Activated CD8-positive, alpha-beta memory T cell treated with anti-CD3 and anti-CD28 coated beads, Interleukin-2, amount 10 ng/mL, durations not matched to agents 7 days and 5 days (primary cell): ENCODE measurements at regions not wholly inside any gene's neighbourhood (a gene's known extent, or its start where the extent isn't known, plus 50 kb on each side); places are given as distances from the start of the nearest gene placed in this dataset.

Experiments used
- ATAC-seq: fragments of 150-1000 bp; cut with Tn5 transposase; one replicate; pipeline ENCODE4 v1.10.0; 2021; ENCODE audit warnings: moderate library complexity
- CTCF ChIA-PET: fragments of 350-600 bp; sonication (Branson Sonifier 250); formaldehyde crosslinking; loops from one replicate; lab custom pipeline; 2021; ENCODE audit warnings: antibody characterized with exemption; lab: Charles Lee
- DNase-seq: peaks from one replicate; pipeline ENCODE4 v3.0.0-alpha.2; 2020
- H3K27ac Mint-ChIP-seq: one replicate; pipeline ENCODE4 v1.8.0; 2021; ENCODE audit warnings: mild to moderate bottlenecking, mixed read lengths
- H3K27me3 Mint-ChIP-seq: one replicate; pipeline ENCODE4 v1.8.0; 2021; ENCODE audit warnings: mixed read lengths
- H3K36me3 Mint-ChIP-seq: one replicate; pipeline ENCODE4 v1.8.0; 2021; ENCODE audit warnings: mild to moderate bottlenecking, mixed read lengths
- H3K4me1 Mint-ChIP-seq: one replicate; pipeline ENCODE4 v1.8.0; 2021; ENCODE audit warnings: mixed read lengths
- H3K4me3 Mint-ChIP-seq: one replicate; pipeline ENCODE4 v1.8.0; 2021; ENCODE audit warnings: mild to moderate bottlenecking, moderate library complexity, mixed read lengths
- H3K9me3 Mint-ChIP-seq: one replicate; pipeline ENCODE4 v1.8.0; 2022; ENCODE audit warnings: low read depth, mixed read lengths

GRCh38 chr9:91127653-91128052 lies 234.1 kb downstream of the AUH start:
- Mint-ChIP-seq H3K4me1 (peaks cover 48% of the 10 kb centered on the region), H3K27ac (no peak overlapping the region), H3K9me3 (peaks cover 15% of the 10 kb centered on the region), H3K27me3 (no peaks in the 10 kb centered on the region), H3K36me3 (peaks cover 75% of the 10 kb centered on the region), H3K4me3 (no peak overlapping the region)
- DNase-seq (no peak), ATAC-seq (no peak)
- CTCF ChIA-PET, result interaction anchor here (0.9 to 2.3 kb wide), 3 partner anchors 26 to 50 kb away, joined by 3 to 7 read pairs (median 5); no protein-coding TSS in a partner anchor

GRCh38 chr9:91130796-91131318 lies 230.9 kb downstream of the AUH start:
- peaks cover 6% of the 10 kb centered on the region for H3K9me3 Mint-ChIP-seq
- DNase-seq, result peak; percentile 52
- no peaks in the 10 kb centered on the region for H3K27me3 Mint-ChIP-seq
- H3K4me3 Mint-ChIP-seq, result peak overlapping the region; percentile 30
- peaks cover 56% of the 10 kb centered on the region for H3K4me1 Mint-ChIP-seq
- peak; percentile 24 for ATAC-seq
- CTCF ChIA-PET, result interaction anchor here (1.0 to 2.2 kb wide), 16 partner anchors 11 to 115 kb away, joined by 3 to 17 read pairs (median 4); no protein-coding TSS in a partner anchor
- peak overlapping the region; percentile 94 for H3K27ac Mint-ChIP-seq
- H3K36me3 Mint-ChIP-seq, result peaks cover 71% of the 10 kb centered on the region

- ATAC-seq, result peak; percentile 98
- CTCF ChIA-PET, result interaction anchor here (0.6 to 2.2 kb wide), 15 partner anchors 11 to 114 kb away, joined by 3 to 17 read pairs (median 5); no protein-coding TSS in a partner anchor
These were observed 230.3 kb downstream of the AUH start for GRCh38 chr9:91131433-91131839.

GRCh38 chr9:91132576-91133073 lies 229.1 kb downstream of the AUH start:
- CTCF ChIA-PET, result interaction anchor here (1.0 to 2.2 kb wide), 7 partner anchors 8 to 38 kb away, joined by 3 to 13 read pairs (median 4); no protein-coding TSS in a partner anchor
- Mint-ChIP-seq H3K9me3 (peaks cover 8% of the 10 kb centered on the region), H3K27me3 (no peaks in the 10 kb centered on the region), H3K4me1 (peaks cover 72% of the 10 kb centered on the region), H3K4me3 (no peak overlapping the region), H3K27ac (peak overlapping the region; percentile 94), H3K36me3 (peaks cover 72% of the 10 kb centered on the region)
- ATAC-seq, result no peak
- no peak for DNase-seq

More at GRCh38 chr9:91131433-91131839, 230.3 kb downstream of the AUH start:
- DNase-seq, result peak; percentile 96
- Mint-ChIP-seq H3K9me3 (peaks cover 8% of the 10 kb centered on the region), H3K27me3 (no peaks in the 10 kb centered on the region), H3K27ac (peak overlapping the region; percentile 94), H3K4me3 (peak overlapping the region; percentile 50), H3K36me3 (peaks cover 71% of the 10 kb centered on the region), H3K4me1 (peaks cover 62% of the 10 kb centered on the region)

GRCh38 chr9:91134608-91135007 lies 227.1 kb downstream of the AUH start:
- DNase-seq (no peak), ATAC-seq (no peak)
- peaks cover 75% of the 10 kb centered on the region for H3K4me1 Mint-ChIP-seq
- no peak overlapping the region for H3K4me3 Mint-ChIP-seq
- peaks cover 8% of the 10 kb centered on the region for H3K9me3 Mint-ChIP-seq
- peaks cover 67% of the 10 kb centered on the region for H3K36me3 Mint-ChIP-seq
- no peaks in the 10 kb centered on the region for H3K27me3 Mint-ChIP-seq
- H3K27ac Mint-ChIP-seq, result no peak overlapping the region
- CTCF ChIA-PET, result interaction anchor here (1.0 kb wide), 1 partner anchor 13 kb away, joined by 5 read pairs; no protein-coding TSS in a partner anchor

- ATAC-seq (no peak), DNase-seq (no peak)
- Mint-ChIP-seq H3K4me3 (no peak overlapping the region), H3K27me3 (no peaks in the 10 kb centered on the region), H3K36me3 (peaks cover 68% of the 10 kb centered on the region), H3K4me1 (peaks cover 62% of the 10 kb centered on the region), H3K9me3 (peaks cover 8% of the 10 kb centered on the region), H3K27ac (peak overlapping the region; percentile 16)
- CTCF ChIA-PET, result no interaction called here
These were observed 224.3 kb downstream of the AUH start for GRCh38 chr9:91137391-91137790.

GRCh38 chr9:91138760-91139159 lies 223.0 kb downstream of the AUH start:
- H3K9me3 Mint-ChIP-seq, result peaks cover 5% of the 10 kb centered on the region
- peaks cover 73% of the 10 kb centered on the region for H3K36me3 Mint-ChIP-seq
- ATAC-seq (no peak), DNase-seq (no peak)
- no peak overlapping the region for H3K4me3 Mint-ChIP-seq
- no peaks in the 10 kb centered on the region for H3K27me3 Mint-ChIP-seq
- no peak overlapping the region for H3K27ac Mint-ChIP-seq
- peaks cover 57% of the 10 kb centered on the region for H3K4me1 Mint-ChIP-seq
- CTCF ChIA-PET, result interaction anchor here (0.8 to 2.1 kb wide), 4 partner anchors 9 to 68 kb away, joined by 3 to 7 read pairs (median 4); no protein-coding TSS in a partner anchor

- peaks cover 61% of the 10 kb centered on the region for H3K4me1 Mint-ChIP-seq
- H3K4me3 Mint-ChIP-seq, result no peak overlapping the region
- no peak for DNase-seq
- H3K9me3 Mint-ChIP-seq, result no peaks in the 10 kb centered on the region
- H3K36me3 Mint-ChIP-seq, result peaks cover 69% of the 10 kb centered on the region
- CTCF ChIA-PET, result interaction anchor here (1.0 to 2.2 kb wide), 4 partner anchors 9 to 70 kb away, joined by 3 to 5 read pairs (median 3); no protein-coding TSS in a partner anchor
- H3K27me3 Mint-ChIP-seq, result no peaks in the 10 kb centered on the region
- no peak for ATAC-seq
- H3K27ac Mint-ChIP-seq, result peak overlapping the region; percentile 39
These were observed 220.2 kb downstream of the AUH start for GRCh38 chr9:91141407-91141965.

GRCh38 chr9:91143162-91143561 lies 218.6 kb downstream of the AUH start:
- Mint-ChIP-seq H3K36me3 (peaks cover 73% of the 10 kb centered on the region), H3K4me1 (peaks cover 63% of the 10 kb centered on the region)
- CTCF ChIA-PET, result no interaction called here

GRCh38 chr9:91143642-91144041 lies 218.1 kb downstream of the AUH start:
- H3K4me1 Mint-ChIP-seq, result peaks cover 65% of the 10 kb centered on the region
- no peak overlapping the region for H3K27ac Mint-ChIP-seq
- H3K36me3 Mint-ChIP-seq, result peaks cover 75% of the 10 kb centered on the region
- no peak overlapping the region for H3K4me3 Mint-ChIP-seq
- ATAC-seq (no peak), DNase-seq (no peak)
- CTCF ChIA-PET, result no interaction called here
- no peaks in the 10 kb centered on the region for H3K9me3 Mint-ChIP-seq
- H3K27me3 Mint-ChIP-seq, result no peaks in the 10 kb centered on the region

More at GRCh38 chr9:91143162-91143561, 218.6 kb downstream of the AUH start:
- H3K4me3 Mint-ChIP-seq, result no peak overlapping the region
- no peaks in the 10 kb centered on the region for H3K27me3 Mint-ChIP-seq
- no peak for DNase-seq
- H3K9me3 Mint-ChIP-seq, result no peaks in the 10 kb centered on the region
- H3K27ac Mint-ChIP-seq, result no peak overlapping the region
- no peak for ATAC-seq

GRCh38 chr9:91144769-91145168 lies 216.9 kb downstream of the AUH start:
- Mint-ChIP-seq H3K9me3 (peaks cover 2% of the 10 kb centered on the region), H3K36me3 (peaks cover 77% of the 10 kb centered on the region), H3K27me3 (no peaks in the 10 kb centered on the region), H3K4me1 (peaks cover 68% of the 10 kb centered on the region), H3K4me3 (no peak overlapping the region), H3K27ac (peak overlapping the region; percentile 80)
- DNase-seq, result no peak
- CTCF ChIA-PET, result interaction anchor here (1.3 to 1.6 kb wide), 2 partner anchors 12 to 30 kb away, joined by 3 to 4 read pairs; no protein-coding TSS in a partner anchor
- ATAC-seq, result no peak

GRCh38 chr9:91145496-91145895 lies 216.2 kb downstream of the AUH start:
- Mint-ChIP-seq H3K4me1 (peaks cover 74% of the 10 kb centered on the region), H3K27ac (peak overlapping the region; percentile 80), H3K9me3 (peaks cover 4% of the 10 kb centered on the region), H3K27me3 (no peaks in the 10 kb centered on the region), H3K36me3 (peaks cover 81% of the 10 kb centered on the region), H3K4me3 (no peak overlapping the region)
- CTCF ChIA-PET, result interaction anchor here (1.0 to 1.6 kb wide), 5 partner anchors 12 to 231 kb away, joined by 3 to 4 read pairs (median 3); no protein-coding TSS in a partner anchor
- DNase-seq (no peak), ATAC-seq (no peak)

GRCh38 chr9:91146391-91147019 lies 215.2 kb downstream of the AUH start:
- Mint-ChIP-seq H3K27me3 (peaks cover 2% of the 10 kb centered on the region), H3K36me3 (peaks cover 82% of the 10 kb centered on the region), H3K4me3 (no peak overlapping the region), H3K4me1 (peaks cover 80% of the 10 kb centered on the region), H3K9me3 (peaks cover 4% of the 10 kb centered on the region), H3K27ac (peak overlapping the region; percentile 99)
- CTCF ChIA-PET, result interaction anchor here (0.9 to 1.8 kb wide), 12 partner anchors 7 to 287 kb away, joined by 3 to 9 read pairs (median 4); no protein-coding TSS in a partner anchor
- DNase-seq, result no peak
- ATAC-seq, result no peak
